HEK293T (cell line): ENCODE measurements at regions not wholly inside any gene's neighbourhood (a gene's known extent, or its start where the extent isn't known, plus 50 kb on each side); places are given as distances from the start of the nearest gene placed in this dataset.

Experiments
- ARNT ChIP-seq: fragments of 450-650 bp; IDR thresholded peaks from 2 replicates; pipeline ENCODE4 v1.6.1; 2017; ENCODE audit warnings: mild to moderate bottlenecking
- BHLHE40 ChIP-seq: fragments of 450-650 bp; IDR thresholded peaks from 2 replicates; pipeline ENCODE4 v1.6.1; 2016; ENCODE audit warnings: mild to moderate bottlenecking, moderate library complexity, borderline replicate concordance
- ELF4 ChIP-seq: fragments of 450-650 bp; IDR thresholded peaks from 2 replicates; pipeline ENCODE4 v1.6.1; 2017; ENCODE audit warnings: antibody characterized with exemption
- FOXK2 ChIP-seq: fragments of 450-650 bp; IDR thresholded peaks from 2 replicates; pipeline ENCODE4 v1.6.1; 2016; ENCODE audit warnings: mild to moderate bottlenecking
- HDGF ChIP-seq: fragments of 450-650 bp; IDR thresholded peaks from 2 replicates; pipeline ENCODE4 v1.6.1; 2017; ENCODE audit warnings: antibody characterized with exemption, borderline replicate concordance
- L3MBTL2 ChIP-seq: fragments of 450-650 bp; conservative IDR thresholded peaks from 2 replicates; pipeline ENCODE4 v1.6.1; 2016; ENCODE audit warnings: mild to moderate bottlenecking
- NFRKB ChIP-seq: fragments of 450-650 bp; IDR thresholded peaks from 2 replicates; pipeline ENCODE4 v1.6.1; 2016; ENCODE audit warnings: mild to moderate bottlenecking, moderate library complexity
- PKNOX1 ChIP-seq: fragments of 450-650 bp; IDR thresholded peaks from 2 replicates; pipeline ENCODE4 v1.6.1; 2016
- SP1 ChIP-seq: fragments of 450-650 bp; IDR thresholded peaks from 2 replicates; pipeline ENCODE4 v1.6.1; 2017
- TARDBP ChIP-seq: fragments of 450-650 bp; IDR thresholded peaks from 2 replicates; pipeline ENCODE4 v1.6.1; 2016
- ZNF384 ChIP-seq: fragments of 450-650 bp; IDR thresholded peaks from 2 replicates; pipeline ENCODE4 v1.6.1; 2016

- TF ChIP-seq NFRKB (no peak), ARNT (no peak), L3MBTL2 (no peak), ELF4 (no peak), HDGF (no peak), PKNOX1 (no peak), BHLHE40 (no peak), TARDBP (no peak), ZNF384 (no peak), SP1 (no peak), FOXK2 (no peak)
Observed at GRCh38 chr4:127578967-127579366, 53.8 kb upstream of the INTU start.
